GF-D8 (cell line): ENCODE measurements at regions not wholly inside any gene's neighbourhood (a gene's known extent, or its start where the extent isn't known, plus 50 kb on each side); places are given as distances from the start of the nearest gene placed in this dataset.

Source experiments
- DNase-seq: peaks from one replicate; lab custom pipeline; 2025; lab: John Stamatoyannopoulos, UW

- no peak for DNase-seq
These were observed 80.0 kb upstream of the FAM180A start for GRCh38 chr7:135828604-135829003.

GRCh38 chr7:135827391-135827790, 78.8 kb upstream of the FAM180A start:
- no peak for DNase-seq

GRCh38 chr7:135825406-135825805, 76.8 kb upstream of the FAM180A start:
- DNase-seq, result no peak

GRCh38 chr7:135822376-135822775, 73.8 kb upstream of the FAM180A start:
- DNase-seq, result no peak

GRCh38 chr7:135817583-135817982, 69.0 kb upstream of the FAM180A start:
- no peak for DNase-seq

- no peak for DNase-seq
These were observed 66.4 kb upstream of the FAM180A start for GRCh38 chr7:135815033-135815432.

- no peak for DNase-seq
These were observed 63.5 kb upstream of the FAM180A start for GRCh38 chr7:135812148-135812547.

DNA sequence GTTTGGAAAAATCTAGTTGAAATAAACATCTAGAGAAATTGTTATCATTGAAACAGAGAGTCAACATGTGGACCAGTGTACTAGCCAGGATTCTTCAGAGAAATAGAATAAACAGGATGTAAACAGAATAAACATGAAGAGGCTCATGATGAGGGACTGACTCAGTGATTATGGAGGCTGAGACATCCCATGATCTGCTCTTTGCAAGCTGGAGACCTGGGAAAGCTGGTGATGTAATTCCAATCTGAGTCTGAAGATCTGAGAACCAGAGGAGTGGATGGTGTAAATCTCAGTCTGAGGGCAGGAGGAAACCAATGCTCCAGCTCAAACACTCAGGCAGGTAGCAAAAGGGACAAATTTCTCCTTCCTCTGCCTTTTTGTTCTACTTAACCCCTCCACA, 62.9 kb upstream of the FAM180A start:
- no peak for DNase-seq

DNA sequence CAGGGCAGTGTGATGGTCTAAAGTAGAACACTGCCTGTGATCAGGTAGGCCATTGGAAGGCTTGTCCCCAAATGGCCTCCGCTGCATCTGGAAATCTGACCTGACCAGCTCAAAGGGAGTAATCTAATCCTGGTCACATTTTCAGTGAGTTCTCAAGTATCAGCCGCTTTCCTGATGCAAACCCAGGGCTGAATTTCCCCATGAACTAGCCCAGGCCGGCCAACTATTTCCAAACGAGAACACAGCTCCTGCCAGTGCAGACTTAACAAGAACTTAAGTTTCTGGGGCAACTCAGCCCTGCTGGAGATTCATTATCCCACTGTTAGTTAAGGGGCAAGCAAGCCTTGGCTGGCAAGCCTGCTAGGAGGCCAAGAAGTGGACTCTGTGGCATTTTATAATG, 59.6 kb upstream of the FAM180A start:
- no peak for DNase-seq

DNA sequence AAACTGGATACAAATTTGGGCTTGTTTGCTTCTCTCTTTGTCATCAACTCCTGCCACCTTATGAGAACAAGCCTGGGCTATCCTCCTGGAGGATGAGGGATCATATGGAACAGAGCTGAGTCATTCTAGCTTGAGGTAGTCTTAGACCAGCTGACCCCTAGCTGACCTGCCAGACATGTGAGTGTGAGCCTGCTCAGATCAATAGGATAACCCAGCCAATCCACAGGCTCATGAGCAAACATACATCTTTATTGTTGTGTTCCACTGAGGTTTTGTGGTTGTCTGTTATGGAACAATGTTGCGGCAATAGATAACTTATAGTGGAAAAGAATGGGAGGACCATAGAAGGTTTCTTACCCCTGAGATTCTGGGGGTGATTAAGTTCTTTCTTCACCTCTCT, 54.5 kb upstream of the FAM180A start:
- DNase-seq, result no peak

DNA sequence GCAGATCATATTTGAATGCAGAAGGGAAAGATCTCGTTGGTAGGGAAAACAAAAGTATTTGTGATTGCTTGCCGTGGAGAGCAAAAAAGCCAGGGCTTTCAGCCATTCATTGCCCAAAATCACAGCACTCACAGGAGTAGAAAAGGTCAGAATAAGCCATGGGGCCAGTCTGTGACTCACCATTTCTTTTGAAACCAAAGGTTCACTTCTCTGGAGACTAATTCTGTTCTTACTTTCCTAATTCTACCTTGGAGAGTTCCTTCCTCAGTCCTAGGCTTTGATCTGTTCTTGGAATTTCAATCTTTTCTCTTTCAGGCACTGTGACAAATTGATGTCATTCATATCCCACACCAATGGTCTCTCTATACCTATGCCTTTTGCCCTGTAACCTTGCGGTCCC, 54.1 kb upstream of the FAM180A start:
- DNase-seq, result no peak

DNA sequence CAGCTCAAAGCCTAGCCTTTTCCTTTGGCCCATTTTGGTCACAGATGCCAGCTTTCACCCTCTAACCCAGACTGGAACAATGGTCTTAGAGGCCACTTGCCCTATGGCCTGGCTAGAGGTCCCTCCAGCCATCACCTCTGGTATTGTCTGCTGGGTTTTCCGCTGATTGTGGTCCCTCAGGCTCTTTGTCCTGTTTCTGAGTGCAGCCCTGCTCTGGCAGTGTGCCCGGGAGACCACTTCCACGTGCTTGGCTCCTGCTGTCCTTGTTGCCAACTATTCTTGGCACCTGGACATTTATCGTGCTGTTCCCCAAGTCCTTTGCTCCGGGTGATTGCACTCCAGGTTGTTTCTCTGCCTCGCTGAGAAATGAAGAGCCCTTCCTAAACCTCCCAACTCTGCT, 53.3 kb upstream of the FAM180A start:
- no peak for DNase-seq

DNA sequence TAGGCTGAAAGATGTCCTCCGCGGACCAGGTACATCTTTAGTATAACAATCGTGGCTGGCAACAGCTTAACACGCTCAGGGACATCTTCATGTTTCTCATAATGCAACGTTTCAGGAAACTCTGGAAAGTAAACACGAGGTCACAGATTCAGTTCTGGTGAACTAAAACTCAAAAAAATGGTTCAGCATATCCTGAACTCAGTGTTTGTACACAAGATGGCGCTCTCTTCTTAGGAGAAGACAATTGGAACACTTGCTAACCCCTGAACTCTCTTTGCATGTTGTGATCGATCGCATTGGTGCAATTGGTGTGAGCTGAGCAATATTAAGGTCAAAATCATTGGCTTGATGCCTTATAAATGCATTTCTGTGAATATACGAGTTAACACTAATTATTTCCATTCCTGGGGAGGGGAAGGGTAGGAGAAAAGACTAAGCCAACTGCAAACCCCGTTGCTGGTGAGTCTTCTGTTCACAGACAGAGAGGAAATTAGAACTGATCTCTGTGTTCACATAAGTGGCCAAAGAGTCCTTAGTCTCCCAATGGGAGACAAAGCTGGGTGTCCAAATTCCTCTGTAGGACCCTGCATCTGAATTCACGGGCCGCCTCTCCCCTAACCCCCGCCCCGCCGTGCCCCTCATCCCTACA, 52.6 kb upstream of the FAM180A start:
- DNase-seq, result peak; percentile 22

DNA sequence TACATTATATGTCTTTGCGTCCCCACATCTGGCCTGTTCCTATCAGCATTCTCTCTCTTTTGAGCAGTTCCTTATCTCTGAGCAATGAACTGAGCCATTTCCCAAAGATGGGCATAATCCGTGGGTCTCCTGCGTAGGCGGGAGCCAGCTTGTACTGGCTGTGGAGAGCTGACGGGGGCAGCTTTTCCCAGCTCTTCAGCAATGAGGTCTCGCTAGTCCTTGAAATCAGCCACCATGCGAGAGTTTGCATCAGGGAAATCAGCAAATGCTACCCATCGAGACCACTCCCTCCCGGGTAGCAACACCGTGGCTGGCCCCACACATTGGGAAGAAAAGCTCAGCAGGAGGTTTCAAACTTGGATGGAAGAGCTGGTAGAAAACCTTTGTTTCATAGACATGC, 51.9 kb upstream of the FAM180A start:
- no peak for DNase-seq

DNA sequence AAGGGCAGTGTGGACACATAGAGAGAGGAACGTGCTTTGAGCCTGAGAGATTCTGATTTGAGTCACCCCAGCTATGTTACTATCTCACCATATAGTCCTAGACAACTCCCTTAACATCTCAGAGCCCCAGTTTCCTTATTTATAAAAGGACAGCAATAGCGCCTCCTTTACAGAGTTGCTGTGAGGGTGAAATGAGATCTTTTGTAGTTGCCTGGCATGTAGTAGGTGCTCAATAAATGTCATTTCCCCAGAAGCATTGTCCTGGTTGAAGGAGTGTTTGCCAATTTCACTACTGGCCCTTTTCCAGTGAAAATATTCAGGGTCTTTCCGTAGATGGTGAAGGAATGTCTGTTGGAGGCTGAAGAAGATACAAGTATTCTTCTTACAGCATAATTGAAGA, 51.3 kb upstream of the FAM180A start:
- DNase-seq, result no peak
